ENCODE measurements at regions not wholly inside any gene's neighbourhood (a gene's known extent, or its start where the extent isn't known, plus 50 kb on each side); places are given as distances from the start of the nearest gene placed in this dataset.
A peak's percentile ranks its signal among the peaks of the same experiment; 100 is the strongest.

DNA sequence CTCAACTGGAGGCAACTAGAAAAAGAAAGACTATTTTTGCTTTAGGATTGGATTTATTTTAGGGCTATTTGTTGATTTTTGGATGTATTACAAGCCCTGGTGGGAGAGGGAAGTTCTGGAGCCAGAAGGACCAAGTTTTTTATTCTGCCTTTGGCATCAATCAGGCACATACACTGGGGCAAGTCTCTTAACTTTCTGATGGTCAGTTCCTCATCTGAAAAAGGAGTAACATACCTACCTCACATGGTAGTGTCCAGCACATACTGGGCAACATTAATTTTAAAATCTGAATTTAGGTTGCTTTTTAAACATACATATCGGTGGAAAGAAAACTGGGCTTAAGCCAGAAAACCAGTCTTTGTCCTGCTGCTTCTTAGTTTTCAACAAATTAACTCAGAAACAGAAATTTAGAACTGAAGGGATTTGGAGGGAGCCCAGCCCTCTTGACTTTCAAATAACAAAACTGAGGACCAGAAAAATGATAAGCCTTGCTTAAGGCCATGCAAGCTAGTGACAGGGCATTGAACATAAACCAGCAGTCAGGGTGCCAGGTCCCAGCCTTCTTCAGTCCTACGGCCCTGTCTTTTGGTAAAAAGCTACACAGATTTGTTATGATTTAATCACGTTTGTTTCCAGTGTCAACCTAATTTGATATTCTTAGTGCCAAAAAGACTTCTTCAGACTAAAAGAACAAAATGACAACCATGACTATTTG is 90.2 kb upstream of the SLC38A2 start:
- DNase-seq: no peak

DNA sequence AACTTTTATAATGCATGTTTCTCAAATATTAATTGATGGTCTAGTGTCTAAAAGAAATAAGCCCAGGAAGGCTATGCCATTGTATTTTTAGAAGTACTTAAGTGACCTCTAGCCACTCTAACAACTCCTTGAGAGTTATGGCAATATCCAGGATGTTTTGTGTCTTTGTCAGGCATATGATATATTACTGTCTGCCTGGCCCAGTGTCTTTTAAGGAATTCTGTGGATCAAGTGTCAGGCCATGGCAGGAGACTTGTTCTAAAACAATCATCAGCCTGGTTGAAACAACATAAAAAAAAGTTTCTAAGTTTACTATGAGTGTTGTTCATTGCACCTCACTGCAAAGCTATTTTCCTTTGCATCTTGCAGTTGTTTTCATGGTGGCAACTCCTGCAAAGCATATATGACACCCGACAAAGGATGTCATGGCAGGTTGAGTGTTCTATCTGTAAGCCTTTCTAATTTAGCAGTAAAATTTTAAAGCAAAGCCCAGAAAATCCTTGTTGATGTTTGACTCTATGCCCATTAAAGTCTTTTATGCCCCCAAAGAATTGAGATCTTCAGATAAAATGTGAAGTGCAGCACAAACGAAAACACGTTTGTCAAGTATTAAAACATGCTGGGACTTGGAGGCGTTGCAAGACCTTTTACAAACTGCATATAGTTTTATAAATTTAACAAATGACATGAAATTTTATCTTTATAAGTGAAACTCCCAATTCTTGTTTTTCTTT is 89.5 kb upstream of the SLC38A2 start:
- DNase-seq: no peak

DNA sequence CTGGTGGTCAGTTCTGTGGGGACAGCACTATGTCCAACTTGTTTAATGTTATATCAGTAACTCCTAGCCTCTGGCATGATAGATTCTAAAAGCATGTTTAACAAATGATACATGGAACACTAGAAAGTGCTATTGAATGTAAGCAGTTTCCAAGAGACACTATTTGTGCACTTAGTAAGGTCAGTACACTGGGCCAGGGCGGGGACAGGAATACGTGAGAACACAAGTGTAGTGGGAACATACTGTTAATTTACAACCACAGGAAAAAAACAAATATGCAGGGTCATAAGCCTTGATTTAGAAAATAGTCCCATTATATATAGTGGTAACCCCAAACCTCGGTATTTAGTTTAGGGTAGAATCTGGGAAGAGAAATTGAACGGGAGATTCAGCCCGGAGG is 88.9 kb upstream of the SLC38A2 start:
- no peak for DNase-seq

- no peak for DNase-seq
These were observed 88.2 kb upstream of the SLC38A2 start for GRCh38 chr12:46460682-46461210.

DNA sequence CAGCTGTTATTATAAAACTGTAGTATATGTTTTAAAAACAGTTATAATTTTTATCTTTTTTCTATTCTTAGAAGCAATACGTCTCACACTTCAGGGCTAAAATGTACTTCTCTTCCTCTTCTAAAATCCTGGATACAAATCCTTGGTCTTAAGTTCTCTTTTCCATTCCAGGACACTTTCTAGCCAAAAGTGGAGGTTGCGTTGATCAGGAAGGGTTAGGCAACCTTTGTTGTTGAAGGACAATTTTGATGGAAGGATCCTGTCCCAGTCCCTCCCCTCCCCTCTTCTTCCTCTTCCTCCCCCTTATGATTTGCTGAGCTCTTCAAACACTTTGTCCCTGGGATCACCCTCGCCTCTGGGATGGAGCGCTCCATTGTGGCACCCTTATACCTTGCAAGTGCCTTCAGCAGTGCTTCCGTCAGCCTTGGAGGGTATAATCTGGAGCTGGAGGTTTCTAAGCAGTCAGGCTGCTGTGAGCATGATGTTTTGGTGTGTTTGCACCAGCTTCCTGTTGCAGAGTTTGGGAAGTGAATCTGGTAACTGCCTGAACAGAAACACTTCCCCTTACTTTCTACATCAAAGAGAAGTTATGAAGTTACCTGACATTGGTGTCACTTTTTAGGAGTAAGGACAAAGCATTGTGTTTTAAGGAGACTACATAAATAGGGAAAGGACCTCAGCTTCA is 87.4 kb upstream of the SLC38A2 start:
- peak; percentile 63 to 79 for DNase-seq

DNA sequence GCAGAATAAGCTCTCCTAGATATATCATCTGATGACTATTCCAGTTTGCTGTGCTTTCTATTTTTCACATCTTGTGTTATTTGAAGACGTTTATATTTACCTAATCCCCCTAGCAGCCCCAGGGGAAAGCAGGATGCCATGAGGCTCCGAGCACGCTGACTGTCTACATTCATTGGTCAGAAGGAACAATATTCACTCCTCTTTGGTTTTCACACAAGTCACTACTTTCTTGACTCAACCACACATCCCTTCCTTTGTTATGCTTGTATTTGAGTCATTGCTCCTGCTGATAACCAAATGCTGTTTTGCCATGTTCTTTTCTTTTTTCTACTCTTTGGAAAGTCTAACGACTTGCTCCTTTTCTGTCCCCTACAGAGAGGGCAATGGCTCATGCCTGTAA is 86.5 kb upstream of the SLC38A2 start:
- no peak for DNase-seq

DNA sequence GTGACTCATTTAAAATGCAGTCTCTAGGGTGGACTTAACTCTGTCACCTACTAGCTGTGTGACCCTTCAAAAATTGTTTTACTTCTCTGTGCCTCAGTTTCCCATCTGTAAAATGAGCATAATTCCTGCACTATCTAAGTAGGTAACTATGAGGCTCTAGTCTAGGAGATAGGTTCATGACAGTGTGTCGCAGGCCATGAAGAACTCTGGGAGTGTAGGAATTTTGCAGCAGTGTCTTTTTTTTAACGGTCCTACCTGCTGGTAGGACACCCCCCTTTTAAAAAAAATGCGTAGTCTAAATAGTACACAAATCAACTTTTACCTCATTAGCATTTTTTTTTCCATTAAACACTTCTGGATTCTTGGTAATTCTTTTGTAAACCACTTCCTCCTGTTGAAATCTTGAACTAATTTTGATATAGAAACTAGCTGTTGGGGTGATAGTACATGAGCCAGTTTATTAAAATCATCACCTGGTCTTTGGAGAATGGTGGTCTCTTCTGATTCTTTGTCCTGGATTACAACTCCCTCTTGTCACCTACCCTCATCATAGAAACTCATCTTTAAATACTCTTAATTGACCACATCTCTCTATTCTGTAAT is 86.0 kb upstream of the SLC38A2 start:
- DNase-seq: peak; percentile 12 to 27

DNA sequence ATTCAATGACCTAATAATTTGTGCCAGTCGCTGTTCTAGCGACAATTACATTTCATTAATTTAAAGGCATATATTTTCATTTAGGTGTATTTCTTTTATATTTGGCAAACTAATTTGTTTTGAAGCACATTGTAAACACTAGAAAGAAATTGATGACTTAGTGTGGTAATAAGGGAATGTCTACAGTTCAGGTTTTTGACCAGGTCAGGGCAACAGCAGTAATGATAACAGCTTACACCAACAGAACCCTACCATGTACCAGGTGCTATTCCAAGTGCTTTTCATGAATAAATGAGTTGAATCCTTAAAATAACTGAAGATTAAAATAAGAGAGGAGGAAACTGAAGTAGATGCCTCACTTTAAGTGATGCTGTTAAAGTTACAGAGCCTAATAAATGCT is 85.4 kb upstream of the SLC38A2 start:
- DNase-seq: no peak

DNA sequence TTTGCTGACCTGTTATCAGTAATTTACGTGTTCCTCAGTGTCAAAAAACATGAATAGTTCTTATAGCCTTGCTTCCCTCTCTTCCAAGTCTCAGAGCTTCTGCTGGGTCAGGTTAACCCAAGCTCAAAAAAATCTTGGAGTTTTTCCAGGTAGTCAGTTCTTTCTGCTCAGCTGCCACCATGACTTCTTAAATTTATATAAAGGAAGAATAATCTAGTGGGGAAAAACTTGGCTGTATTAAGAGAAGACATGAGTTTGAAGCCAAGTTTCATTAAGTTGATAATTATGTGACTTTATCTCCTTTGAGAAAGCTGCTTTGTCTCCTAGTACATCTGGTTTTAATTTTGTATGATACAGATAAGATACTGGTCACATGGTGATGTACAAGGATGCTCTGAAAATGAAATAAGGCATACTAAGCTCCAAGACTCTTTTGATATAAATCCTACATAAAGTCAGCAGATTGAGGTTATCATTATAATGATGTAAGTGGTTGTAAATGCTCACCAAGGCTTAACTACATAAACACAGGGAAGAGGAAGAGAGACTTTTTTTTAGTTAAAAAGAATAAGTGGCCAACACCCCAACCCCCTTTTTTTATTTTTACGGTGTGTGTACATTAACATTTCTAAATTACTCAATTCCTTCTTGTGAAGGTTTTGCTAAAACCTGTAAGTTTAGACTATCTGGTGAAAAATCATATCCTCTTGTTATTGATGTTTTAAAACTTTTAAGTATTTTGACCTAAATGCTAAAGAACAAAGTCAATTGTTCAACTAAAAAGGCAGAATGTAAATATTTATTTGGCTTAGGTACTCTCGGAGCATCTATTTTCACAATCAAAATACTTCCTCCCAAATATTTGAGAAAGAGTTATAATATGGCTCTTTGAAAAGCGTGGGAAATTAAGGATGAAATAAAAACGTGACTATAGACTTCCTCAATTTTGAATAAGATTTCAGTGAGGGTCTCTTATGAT is 84.1 kb upstream of the SLC38A2 start:
- DNase-seq: no peak

DNA sequence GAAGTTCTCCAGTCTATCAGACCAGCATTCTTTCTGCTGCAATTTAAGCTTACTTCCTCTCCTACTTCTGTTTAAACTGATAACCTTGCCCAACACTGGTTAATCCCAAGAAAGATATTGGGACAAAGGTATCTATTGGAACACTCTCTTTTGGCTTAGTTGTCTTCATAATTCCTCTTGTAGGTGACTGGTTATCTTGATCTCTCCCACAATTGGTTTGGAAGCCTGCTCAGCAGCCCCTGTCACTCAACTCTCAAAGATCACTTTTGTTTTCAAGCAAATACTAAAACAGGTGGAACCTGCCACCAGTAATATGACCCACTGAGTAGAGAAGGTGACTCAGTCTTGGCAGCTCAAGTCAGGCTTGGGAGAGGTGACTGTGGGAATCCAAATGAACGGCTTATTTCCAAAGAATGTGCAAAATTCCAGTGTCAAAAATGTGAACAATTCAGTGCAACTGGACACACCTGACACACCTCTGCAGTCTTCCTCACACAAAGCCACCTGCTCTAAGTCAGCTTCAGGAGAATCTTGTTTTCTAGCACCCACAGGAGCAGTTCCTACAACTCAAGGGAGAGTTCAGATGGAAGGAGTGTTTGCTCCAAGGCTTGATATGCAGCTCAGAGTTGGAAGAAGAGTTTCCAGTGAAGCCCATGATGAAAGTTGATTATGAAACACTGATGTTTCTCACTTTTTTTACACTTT is 83.2 kb upstream of the SLC38A2 start:
- no peak for DNase-seq

- no peak for DNase-seq
These were observed 82.4 kb upstream of the SLC38A2 start for GRCh38 chr12:46454981-46455380.

DNA sequence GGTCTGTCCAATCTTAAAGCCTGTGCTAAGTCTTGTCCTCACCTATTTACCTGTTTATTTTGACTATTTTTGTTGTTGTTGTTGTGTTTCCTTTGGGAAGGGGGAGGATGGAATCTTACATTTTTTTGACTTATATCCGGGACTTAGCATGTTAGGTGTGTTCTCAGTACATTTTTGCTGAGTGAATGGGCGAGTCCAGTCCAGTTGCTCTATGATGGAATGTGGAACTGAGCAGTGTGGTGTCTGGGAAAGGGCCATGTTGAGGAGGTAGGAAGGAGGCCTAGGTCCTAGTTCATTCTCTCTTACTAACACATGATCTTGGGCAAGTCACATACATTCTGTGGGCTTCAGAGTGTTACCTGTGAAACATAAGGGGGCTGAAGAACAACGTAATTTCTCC is 80.9 kb upstream of the SLC38A2 start:
- DNase-seq: no peak

DNA sequence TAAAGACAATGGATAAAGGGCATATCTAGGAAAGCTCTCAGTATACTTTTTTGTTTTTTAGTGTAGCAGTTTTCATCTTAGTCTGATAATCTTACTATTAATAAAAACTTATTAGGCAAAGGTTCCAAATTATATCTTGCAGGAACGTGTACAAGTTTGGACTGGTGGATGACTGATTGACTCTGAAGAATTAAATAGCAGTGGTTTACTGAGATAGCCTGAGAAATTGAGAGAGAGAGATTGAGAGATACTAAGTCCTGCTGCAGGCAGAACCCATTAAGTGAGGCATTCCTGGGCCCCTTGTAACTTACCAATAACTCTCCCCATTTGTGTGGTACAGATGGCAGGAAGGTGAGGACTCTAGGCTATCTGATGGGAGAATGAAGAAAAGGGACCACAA is 80.2 kb upstream of the SLC38A2 start:
- no peak for DNase-seq

- no peak for DNase-seq
These were observed 79.6 kb upstream of the SLC38A2 start for GRCh38 chr12:46452061-46452615.

GRCh38 chr12:46451276-46452021 is 78.9 kb upstream of the SLC38A2 start:
- no peak for DNase-seq

- DNase-seq: peak; percentile 31 to 34
These were observed 77.7 kb upstream of the SLC38A2 start for GRCh38 chr12:46450279-46450748.

- no peak for DNase-seq
These were observed 77.3 kb upstream of the SLC38A2 start for GRCh38 chr12:46449856-46450255.

- DNase-seq: peak in 1 of 2 experiments; percentile 5
These were observed 76.7 kb upstream of the SLC38A2 start for GRCh38 chr12:46449316-46449715.

DNA sequence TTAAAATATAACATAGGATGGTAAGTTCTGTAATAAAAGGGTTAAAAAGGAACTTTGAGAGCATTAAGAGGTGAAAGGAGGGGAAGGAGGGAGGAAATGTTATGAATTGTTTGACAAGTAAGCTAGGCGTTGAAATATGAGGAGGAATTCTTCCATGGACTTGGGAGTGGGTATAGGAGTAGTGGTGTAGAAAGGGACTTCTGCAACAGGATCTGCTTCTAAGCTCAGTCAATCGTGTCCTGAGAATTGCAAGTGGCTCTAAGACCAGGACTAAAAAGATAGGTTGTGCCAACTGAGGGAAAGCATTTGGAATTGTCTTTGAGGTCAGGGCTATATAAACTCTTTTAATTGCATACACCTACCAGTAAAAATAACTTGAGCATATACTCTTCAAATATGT is 74.1 kb upstream of the SLC38A2 start:
- DNase-seq: peak in 1 of 2 experiments; percentile 6

Data from Kasumi-1 (cell line).